Endodermal cell (in vitro differentiated cells): ENCODE measurements at regions not wholly inside any gene's neighbourhood (a gene's known extent, or its start where the extent isn't known, plus 50 kb on each side); places are given as distances from the start of the nearest gene placed in this dataset.

Experiments used
- DNase-seq: peaks from one replicate; pipeline ENCODE4 v3.0.0-alpha.2; 2017
- H3K27ac ChIP-seq: 2 replicates; pipeline ENCODE4 v1.5.1; 2013; ENCODE audit warnings: mild to moderate bottlenecking, low read depth, low read length, moderate library complexity
- H3K27me3 ChIP-seq: 2 replicates; pipeline ENCODE4 v1.6.1; 2013; ENCODE audit warnings: mild to moderate bottlenecking, low read length, moderate library complexity; ENCODE audit not compliant: insufficient read depth, control insufficient read depth, poor library complexity, severe bottlenecking
- H3K36me3 ChIP-seq: 2 replicates; pipeline ENCODE4 v1.7.0; 2013; ENCODE audit warnings: mild to moderate bottlenecking, low read length, moderate library complexity; ENCODE audit not compliant: control insufficient read depth, insufficient read depth
- H3K4me1 ChIP-seq: one replicate; pipeline ENCODE4 v1.7.0; 2013; ENCODE audit warnings: low read length; ENCODE audit not compliant: control insufficient read depth, insufficient read depth
- H3K4me3 ChIP-seq: 2 replicates; pipeline ENCODE4 v1.5.1; 2013; ENCODE audit warnings: mild to moderate bottlenecking, low read length, moderate library complexity
- H3K9ac ChIP-seq: 2 replicates; pipeline ENCODE4 v1.6.1; 2013; ENCODE audit warnings: mild to moderate bottlenecking, low read length, moderate library complexity; ENCODE audit not compliant: poor library complexity, severe bottlenecking; ENCODE audit errors: extremely low read depth
- H3K9me3 ChIP-seq: 2 replicates; pipeline ENCODE4 v1.6.1; 2013; ENCODE audit warnings: mild to moderate bottlenecking, low read length, moderate library complexity; ENCODE audit not compliant: control insufficient read depth
- H3K27ac Mint-ChIP-seq: 2 replicates; pipeline ENCODE4 v1.8.0; 2020; ENCODE audit warnings: mixed read lengths
- H3K27me3 Mint-ChIP-seq: 2 replicates; pipeline ENCODE4 v1.8.0; 2021; ENCODE audit warnings: mild to moderate bottlenecking, mixed read lengths; ENCODE audit not compliant: insufficient read depth
- H3K36me3 Mint-ChIP-seq: 2 replicates; pipeline ENCODE4 v1.8.0; 2020; ENCODE audit warnings: low read depth, mixed read lengths
- H3K4me1 Mint-ChIP-seq: 2 replicates; pipeline ENCODE4 v1.8.0; 2020; ENCODE audit warnings: mixed read lengths
- H3K4me3 Mint-ChIP-seq: 2 replicates; pipeline ENCODE4 v1.8.0; 2020; ENCODE audit warnings: mild to moderate bottlenecking, moderate library complexity, mixed read lengths
- H3K9me3 Mint-ChIP-seq: 2 replicates; pipeline ENCODE4 v1.8.0; 2020; ENCODE audit warnings: mild to moderate bottlenecking, mixed read lengths
- WGBS, 2 experiments: methylation state at CpG; one replicate each; pipeline versions ENCODE4 v1.1.5 to v1.1.7; 2013; ENCODE audit warnings: missing lambda C conversion rate in 2 of 2, mixed read lengths in 1 of 2; ENCODE audit not compliant: insufficient coverage in 1 of 2, insufficient read length in 1 of 2; 5-methylcytosine and 5-hydroxymethylcytosine counted together
- TF ChIP-seq, protein P1 (sequence below): fragments of 200-600 bp; sonication (generic); conservative IDR thresholded peaks from 2 replicates; pipeline ENCODE4 v1.5.0; 2021; ENCODE audit warnings: antibody characterized with exemption, mild to moderate bottlenecking

DNA sequence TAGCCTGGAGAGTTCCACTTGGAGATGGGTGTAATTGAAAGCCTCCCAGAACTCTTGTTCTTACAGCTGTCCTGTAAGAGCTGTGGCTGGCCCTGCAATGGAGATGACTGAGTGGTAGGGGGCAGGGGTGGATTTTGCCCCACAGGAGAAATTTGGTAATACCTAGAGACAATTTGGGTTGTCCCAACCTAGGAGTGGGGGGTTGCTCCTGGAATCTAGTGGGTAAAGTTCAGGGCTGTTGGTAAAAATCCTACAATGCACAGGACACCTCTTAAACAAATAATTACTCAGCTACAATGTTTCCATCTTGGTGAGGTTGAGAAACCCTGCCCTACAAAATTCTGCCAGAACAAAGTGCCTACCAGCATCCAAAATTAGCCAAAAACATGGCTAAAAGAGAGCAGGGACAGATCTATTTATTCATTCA is 181.1 kb upstream of the SH3BP4 start:
- Histone ChIP-seq H3K4me1 (no peaks in the 10 kb centered on the region), H3K27me3 (no peaks in the 10 kb centered on the region), H3K36me3 (no peaks in the 10 kb centered on the region), H3K4me3 (no peak overlapping the region), H3K9ac (no peak overlapping the region), H3K9me3 (no peaks in the 10 kb centered on the region), H3K27ac (peak overlapping the region; percentile 83)
- peaks cover 5% of the 10 kb centered on the region for H3K9me3 Mint-ChIP-seq
- H3K36me3 Mint-ChIP-seq, result no peaks in the 10 kb centered on the region
- peak overlapping the region; percentile 46 for H3K27ac Mint-ChIP-seq
- peaks cover 31% of the 10 kb centered on the region for H3K4me1 Mint-ChIP-seq
- TF ChIP-seq, protein P1, sequence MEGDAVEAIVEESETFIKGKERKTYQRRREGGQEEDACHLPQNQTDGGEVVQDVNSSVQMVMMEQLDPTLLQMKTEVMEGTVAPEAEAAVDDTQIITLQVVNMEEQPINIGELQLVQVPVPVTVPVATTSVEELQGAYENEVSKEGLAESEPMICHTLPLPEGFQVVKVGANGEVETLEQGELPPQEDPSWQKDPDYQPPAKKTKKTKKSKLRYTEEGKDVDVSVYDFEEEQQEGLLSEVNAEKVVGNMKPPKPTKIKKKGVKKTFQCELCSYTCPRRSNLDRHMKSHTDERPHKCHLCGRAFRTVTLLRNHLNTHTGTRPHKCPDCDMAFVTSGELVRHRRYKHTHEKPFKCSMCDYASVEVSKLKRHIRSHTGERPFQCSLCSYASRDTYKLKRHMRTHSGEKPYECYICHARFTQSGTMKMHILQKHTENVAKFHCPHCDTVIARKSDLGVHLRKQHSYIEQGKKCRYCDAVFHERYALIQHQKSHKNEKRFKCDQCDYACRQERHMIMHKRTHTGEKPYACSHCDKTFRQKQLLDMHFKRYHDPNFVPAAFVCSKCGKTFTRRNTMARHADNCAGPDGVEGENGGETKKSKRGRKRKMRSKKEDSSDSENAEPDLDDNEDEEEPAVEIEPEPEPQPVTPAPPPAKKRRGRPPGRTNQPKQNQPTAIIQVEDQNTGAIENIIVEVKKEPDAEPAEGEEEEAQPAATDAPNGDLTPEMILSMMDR, result no peak
- H3K4me3 Mint-ChIP-seq, result no peak overlapping the region
- no peaks in the 10 kb centered on the region for H3K27me3 Mint-ChIP-seq
- no peak for DNase-seq

DNA sequence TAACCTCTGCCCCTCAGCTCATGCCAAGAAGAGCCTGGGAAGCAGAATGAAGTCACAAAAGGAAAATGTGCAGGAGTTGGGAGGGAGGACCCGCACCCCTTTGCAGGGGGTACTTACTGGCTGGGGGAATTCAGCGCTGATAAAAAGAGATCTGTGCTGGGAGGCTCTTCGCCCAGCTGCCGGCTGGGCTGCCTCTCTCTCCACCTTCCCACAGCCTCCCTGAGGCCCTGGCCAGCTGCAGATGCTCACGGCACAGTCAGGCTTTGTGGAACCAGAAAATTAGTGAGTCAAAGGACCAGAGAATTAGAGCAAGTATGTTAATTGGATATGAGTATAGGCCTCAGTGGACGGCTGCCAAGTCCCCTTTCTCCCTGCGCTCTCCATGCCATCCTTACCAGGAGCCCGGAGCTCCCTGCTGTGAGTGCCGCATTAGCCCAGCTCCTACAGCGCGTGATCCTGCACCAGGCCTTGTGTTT is 181.7 kb upstream of the SH3BP4 start:
- Mint-ChIP-seq H3K27me3 (no peaks in the 10 kb centered on the region), H3K27ac (peak overlapping the region; percentile 27), H3K4me1 (peaks cover 31% of the 10 kb centered on the region), H3K36me3 (no peaks in the 10 kb centered on the region), H3K9me3 (no peaks in the 10 kb centered on the region), H3K4me3 (no peak overlapping the region)
- Histone ChIP-seq H3K4me3 (no peak overlapping the region), H3K36me3 (no peaks in the 10 kb centered on the region), H3K27me3 (no peaks in the 10 kb centered on the region), H3K4me1 (no peaks in the 10 kb centered on the region), H3K27ac (peak overlapping the region; percentile 83), H3K9ac (no peak overlapping the region), H3K9me3 (no peaks in the 10 kb centered on the region)
- DNase-seq, result no peak
- TF ChIP-seq, protein P1, result no peak
- 79% methylated on average over 11 of the region's 11 CpGs; no CpG with 5 or more reads in 1 of the 2 experiments for WGBS, 2 experiments

DNA sequence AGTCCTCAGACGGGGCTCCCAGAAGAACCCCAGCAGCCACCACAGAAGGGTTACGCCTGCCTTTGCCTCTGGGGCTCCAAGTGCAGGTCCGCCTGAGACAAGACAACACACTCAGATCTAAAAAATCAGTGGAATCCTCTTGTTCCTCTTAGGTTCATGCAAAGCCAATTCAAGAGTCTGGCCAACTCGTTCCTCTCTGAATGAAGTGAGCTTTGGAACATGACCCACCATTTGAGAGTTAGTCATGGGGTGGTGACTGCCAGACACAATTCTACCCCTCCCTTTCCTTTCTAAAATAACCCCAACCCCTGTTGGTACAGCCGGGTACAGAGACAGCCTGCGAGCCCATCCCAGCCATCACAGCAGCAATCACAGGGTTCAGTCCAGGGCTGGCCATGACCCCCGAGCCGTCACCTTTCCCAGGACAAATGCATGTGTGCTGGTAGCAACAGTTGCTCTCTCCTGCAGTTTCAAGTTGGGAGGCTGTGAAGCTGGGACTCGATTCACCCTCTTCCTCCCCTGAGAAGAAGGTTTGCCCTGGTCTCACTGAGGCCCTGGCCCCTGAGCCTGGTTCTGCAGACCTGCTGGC is 183.1 kb upstream of the SH3BP4 start:
- Mint-ChIP-seq H3K36me3 (no peaks in the 10 kb centered on the region), H3K4me1 (peaks cover 37% of the 10 kb centered on the region), H3K27me3 (no peaks in the 10 kb centered on the region), H3K9me3 (peaks cover 2% of the 10 kb centered on the region), H3K27ac (no peak overlapping the region), H3K4me3 (no peak overlapping the region)
- TF ChIP-seq, protein P1, result no peak
- WGBS, 2 experiments, result 88 to 100% methylated on average over 5 to 9 of the region's 9 CpGs
- H3K4me1 ChIP-seq, result no peaks in the 10 kb centered on the region
- no peak overlapping the region for H3K4me3 ChIP-seq
- H3K27ac ChIP-seq, result no peak overlapping the region
- H3K36me3 ChIP-seq, result no peaks in the 10 kb centered on the region
- H3K9ac ChIP-seq, result no peak overlapping the region
- no peaks in the 10 kb centered on the region for H3K27me3 ChIP-seq
- H3K9me3 ChIP-seq, result no peaks in the 10 kb centered on the region
- DNase-seq, result no peak
